Cardiac muscle cell (in vitro differentiated cells and primary cell): ENCODE measurements at regions not wholly inside any gene's neighbourhood (a gene's known extent, or its start where the extent isn't known, plus 50 kb on each side); places are given as distances from the start of the nearest gene placed in this dataset.

Source experiments
- DNase-seq, 2 donors: peaks; one replicate each; pipeline versions ENCODE4 v3.0.0 to v3.0.0-alpha.2; 2010 to 2017; ENCODE audit warnings: low read depth in 1 of 2, low spot score in 1 of 2
- H3K27ac ChIP-seq: fragments of 200-600 bp; sonication (generic); 2 replicates; pipeline ENCODE4 v1.5.1; 2016
- H3K27me3 ChIP-seq: fragments of 200-600 bp; sonication (generic); 2 replicates; pipeline ENCODE4 v1.6.0; 2016; ENCODE audit warnings: control low read depth
- H3K36me3 ChIP-seq: fragments of 200-600 bp; sonication (generic); 2 replicates; pipeline ENCODE4 v1.5.1; 2016; ENCODE audit warnings: control low read depth
- H3K4me1 ChIP-seq: fragments of 200-600 bp; sonication (generic); 2 replicates; pipeline ENCODE4 v1.8.1; 2017; ENCODE audit warnings: low read depth, mild to moderate bottlenecking, mixed run types
- H3K4me3 ChIP-seq: fragments of 200-600 bp; sonication (generic); 2 replicates; pipeline ENCODE4 v1.5.1; 2016; ENCODE audit warnings: mild to moderate bottlenecking
- H3K9me3 ChIP-seq: fragments of 200-600 bp; sonication (generic); 2 replicates; pipeline ENCODE4 v1.5.1; 2017; ENCODE audit warnings: low read depth, mild to moderate bottlenecking, control low read depth
- CTCF ChIP-seq: IDR thresholded peaks from 2 replicates; pipeline ENCODE4 v1.5.1; 2012; ENCODE audit warnings: low read depth, mild to moderate bottlenecking, low read length

DNA sequence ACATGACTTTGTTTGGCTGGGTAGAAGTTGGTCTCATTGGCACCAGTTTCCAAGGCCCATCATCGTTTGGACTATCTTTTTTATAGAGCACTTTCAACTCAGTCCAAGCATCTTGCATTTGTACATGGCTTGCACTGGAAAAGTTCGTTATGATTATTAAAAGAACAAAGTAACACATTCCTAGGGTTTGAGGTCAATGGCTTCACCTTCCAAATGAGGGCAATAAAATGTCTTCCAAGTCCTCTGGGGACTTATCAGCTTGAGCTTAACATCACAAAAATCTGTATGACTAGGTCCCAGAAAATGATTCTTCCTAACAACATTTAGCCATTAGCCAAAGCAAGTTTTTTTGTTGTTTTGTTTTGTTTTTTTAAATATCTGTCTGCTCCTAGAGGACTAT is 610.8 kb downstream of the LMO4 start:
- Histone ChIP-seq H3K36me3 (no peaks in the 10 kb centered on the region), H3K9me3 (no peaks in the 10 kb centered on the region), H3K4me3 (no peak overlapping the region), H3K27me3 (no peaks in the 10 kb centered on the region), H3K4me1 (peaks cover 6% of the 10 kb centered on the region), H3K27ac (no peak overlapping the region)
- no peak for TF ChIP-seq CTCF
- no peak for DNase-seq

DNA sequence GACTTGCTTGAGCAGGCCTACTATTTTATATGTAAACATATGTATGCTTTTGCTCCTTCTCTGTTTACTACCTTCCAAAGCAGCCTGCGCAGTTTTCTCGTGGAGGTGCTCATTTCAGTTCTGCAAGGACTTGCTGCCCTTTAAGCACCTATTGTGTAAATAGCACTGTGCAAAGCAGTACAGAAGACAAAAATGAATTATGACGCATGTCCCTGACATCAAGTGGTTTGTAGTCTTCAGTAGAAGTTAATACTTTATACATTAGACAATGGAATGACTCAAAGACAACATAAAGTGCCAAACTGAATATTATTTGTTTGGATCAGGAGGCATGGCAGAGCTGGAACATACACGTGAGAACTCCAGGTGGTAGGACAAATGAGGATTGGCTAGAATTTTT is 611.7 kb downstream of the LMO4 start:
- no peaks in the 10 kb centered on the region for H3K27me3 ChIP-seq
- TF ChIP-seq CTCF: no peak
- DNase-seq: no peak
- H3K4me1 ChIP-seq: peaks cover 7% of the 10 kb centered on the region
- no peaks in the 10 kb centered on the region for H3K36me3 ChIP-seq
- no peak overlapping the region for H3K27ac ChIP-seq
- H3K4me3 ChIP-seq: no peak overlapping the region
- no peaks in the 10 kb centered on the region for H3K9me3 ChIP-seq

GRCh38 chr1:87941337-87941946 is 612.8 kb downstream of the LMO4 start:
- peaks cover 7% of the 10 kb centered on the region for H3K4me1 ChIP-seq
- no peak for TF ChIP-seq CTCF
- H3K9me3 ChIP-seq: no peaks in the 10 kb centered on the region
- no peak overlapping the region for H3K4me3 ChIP-seq
- DNase-seq: no peak
- H3K27me3 ChIP-seq: no peaks in the 10 kb centered on the region
- H3K36me3 ChIP-seq: no peaks in the 10 kb centered on the region
- no peak overlapping the region for H3K27ac ChIP-seq

- Histone ChIP-seq H3K4me1 (peaks cover 7% of the 10 kb centered on the region), H3K27me3 (no peaks in the 10 kb centered on the region), H3K4me3 (no peak overlapping the region), H3K27ac (no peak overlapping the region), H3K9me3 (no peaks in the 10 kb centered on the region), H3K36me3 (no peaks in the 10 kb centered on the region)
- DNase-seq: no peak
- no peak for TF ChIP-seq CTCF
Measured at GRCh38 chr1:87942165-87942564, 613.5 kb downstream of the LMO4 start.

- DNase-seq: no peak
- no peaks in the 10 kb centered on the region for H3K9me3 ChIP-seq
- no peak overlapping the region for H3K4me3 ChIP-seq
- TF ChIP-seq CTCF: no peak
- no peaks in the 10 kb centered on the region for H3K36me3 ChIP-seq
- H3K27me3 ChIP-seq: no peaks in the 10 kb centered on the region
- peaks cover 18% of the 10 kb centered on the region for H3K4me1 ChIP-seq
- no peak overlapping the region for H3K27ac ChIP-seq
Measured at GRCh38 chr1:87949711-87950110, 621.0 kb downstream of the LMO4 start.

- peaks cover 22% of the 10 kb centered on the region for H3K4me1 ChIP-seq
- no peaks in the 10 kb centered on the region for H3K36me3 ChIP-seq
- no peak overlapping the region for H3K27ac ChIP-seq
- no peak for DNase-seq
- H3K4me3 ChIP-seq: no peak overlapping the region
- H3K9me3 ChIP-seq: no peaks in the 10 kb centered on the region
- H3K27me3 ChIP-seq: no peaks in the 10 kb centered on the region
- TF ChIP-seq CTCF: no peak
Measured at GRCh38 chr1:87950369-87950768, 621.7 kb downstream of the LMO4 start.
